ENCODE measurements at regions not wholly inside any gene's neighbourhood (a gene's known extent, or its start where the extent isn't known, plus 50 kb on each side); places are given as distances from the start of the nearest gene placed in this dataset.

- TF ChIP-seq EZH2 (IDR thresholded peaks at IDR 0.05) = no peak
- TF ChIP-seq POLR2AphosphoS5 (IDR thresholded peaks at IDR 0.05; ENCODE audit: borderline replicate concordance, low read depth, low read length) = no peak
These were observed 142.5 kb downstream of the KLF13 start for GRCh38 chr15:31468911-31469785.
